PFSK-1 (cell line): ENCODE measurements at regions not wholly inside any gene's neighbourhood (a gene's known extent, or its start where the extent isn't known, plus 50 kb on each side); places are given as distances from the start of the nearest gene placed in this dataset.

Experiments
- FOXP2 ChIP-seq: optimal IDR thresholded peaks from 2 replicates; pipeline ENCODE3; 2011; ENCODE audit warnings: borderline replicate concordance, control low read depth, inconsistent platforms; ENCODE audit not compliant: insufficient read depth; ENCODE audit errors: extremely low read length, extremely low read depth
- POLR2AphosphoS5 ChIP-seq: IDR thresholded peaks from 2 replicates; pipeline ENCODE4 v1.6.1; 2012; ENCODE audit warnings: low read depth, mild to moderate bottlenecking, control low read depth, low read length, moderate library complexity
- REST ChIP-seq, 2 experiments: IDR thresholded peaks; 2 replicates each; pipeline versions ENCODE4 v1.6.1 to v1.8.0; 2011 to 2012; ENCODE audit warnings: low read depth in 2 of 2, low read length in 2 of 2, control low read depth in 1 of 2, inconsistent platforms in 1 of 2, mild to moderate bottlenecking in 1 of 2, moderate library complexity in 1 of 2; ENCODE audit not compliant: insufficient read depth in 1 of 2
- SIN3A ChIP-seq: IDR thresholded peaks from 2 replicates; pipeline ENCODE4 v1.6.1; 2012; ENCODE audit warnings: mild to moderate bottlenecking, low read length, moderate library complexity, borderline replicate concordance; ENCODE audit not compliant: insufficient read depth
- TAF1 ChIP-seq: IDR thresholded peaks from 2 replicates; pipeline ENCODE4 v1.6.1; 2012; ENCODE audit warnings: low read length, control low read depth, borderline replicate concordance; ENCODE audit not compliant: insufficient read depth

- no peak for TF ChIP-seq FOXP2
- TF ChIP-seq POLR2AphosphoS5: no peak
- no peak for TF ChIP-seq SIN3A
- no peak for TF ChIP-seq TAF1
- TF ChIP-seq REST (IDR thresholded peaks at IDR 0.05; ENCODE audit: insufficient read depth in 1 of 2, low read depth in 2 of 2, low read length in 2 of 2): no peak
Observed at GRCh38 chr11:116185551-116185950, 587.2 kb downstream of the BUD13 start.

- TF ChIP-seq POLR2AphosphoS5 (no peak), TAF1 (no peak), FOXP2 (no peak), SIN3A (no peak), REST (IDR thresholded peaks at IDR 0.05; ENCODE audit: insufficient read depth in 1 of 2, low read depth in 2 of 2, low read length in 2 of 2) (no peak)
Observed at GRCh38 chr11:116184763-116185162, 588.0 kb downstream of the BUD13 start.

- TF ChIP-seq POLR2AphosphoS5: no peak
- no peak for TF ChIP-seq SIN3A
- TF ChIP-seq TAF1: no peak
- TF ChIP-seq FOXP2: no peak
- TF ChIP-seq REST (IDR thresholded peaks at IDR 0.05; ENCODE audit: insufficient read depth in 1 of 2, low read depth in 2 of 2, low read length in 2 of 2): no peak
Observed at GRCh38 chr11:116182356-116182966, 590.3 kb downstream of the BUD13 start.

GRCh38 chr11:116180806-116181600, 591.8 kb downstream of the BUD13 start:
- TF ChIP-seq POLR2AphosphoS5: no peak
- no peak for TF ChIP-seq FOXP2
- no peak for TF ChIP-seq SIN3A

GRCh38 chr11:116179401-116179800, 593.4 kb downstream of the BUD13 start:
- TF ChIP-seq POLR2AphosphoS5: no peak
- no peak for TF ChIP-seq SIN3A
- no peak for TF ChIP-seq TAF1
- no peak for TF ChIP-seq FOXP2
- TF ChIP-seq REST (IDR thresholded peaks at IDR 0.05; ENCODE audit: insufficient read depth in 1 of 2, low read depth in 2 of 2, low read length in 2 of 2): no peak
